CD4-positive, CD25-positive, alpha-beta regulatory T cell (primary cell): ENCODE measurements at regions not wholly inside any gene's neighbourhood (a gene's known extent, or its start where the extent isn't known, plus 50 kb on each side); places are given as distances from the start of the nearest gene placed in this dataset.

Source experiments
- ATAC-seq, 2 donors: fragments of 150-1000 bp; cut with Tn5 transposase; one replicate each; pipeline ENCODE4 v1.10.0; 2021; ENCODE audit warnings: low read depth in 2 of 2, moderate number of reproducible peaks in 2 of 2, moderate library complexity in 1 of 2
- DNase-seq, 3 donors: peaks; one replicate each; pipeline versions ENCODE4 v3.0.0 to v3.0.0-alpha.2; 2012 to 2022; ENCODE audit warnings: mixed read lengths in 1 of 3
- H3K27ac ChIP-seq: one replicate; pipeline ENCODE4 v1.7.0; 2013; ENCODE audit warnings: mild to moderate bottlenecking, low read length; ENCODE audit not compliant: insufficient read depth, poor library complexity, severe bottlenecking
- H3K27me3 ChIP-seq: one replicate; pipeline ENCODE4 v1.7.0; 2013; ENCODE audit warnings: low read length; ENCODE audit not compliant: control insufficient read depth, insufficient read depth
- H3K36me3 ChIP-seq: one replicate; pipeline ENCODE4 v1.7.0; 2013; ENCODE audit warnings: mild to moderate bottlenecking, low read length, moderate library complexity; ENCODE audit not compliant: control insufficient read depth, insufficient read depth
- H3K4me1 ChIP-seq: 2 replicates; pipeline ENCODE4 v1.7.0; 2013; ENCODE audit warnings: mild to moderate bottlenecking, low read length; ENCODE audit not compliant: insufficient read depth, control insufficient read depth, poor library complexity, severe bottlenecking
- H3K4me3 ChIP-seq: one replicate; pipeline ENCODE4 v1.7.0; 2013; ENCODE audit warnings: low read depth, mild to moderate bottlenecking, low read length, moderate library complexity
- H3K9me3 ChIP-seq, 2 experiments: 1 replicate in 1 of 2; 2 replicates in 1 of 2; pipeline ENCODE4 v1.7.0; 2013; ENCODE audit warnings: low read length in 2 of 2, mild to moderate bottlenecking in 1 of 2, moderate library complexity in 1 of 2; ENCODE audit not compliant: control insufficient read depth in 2 of 2
- H3K27ac Mint-ChIP-seq, 3 donors: one replicate each; pipeline ENCODE4 v1.8.0; 2020 to 2022; ENCODE audit warnings: mild to moderate bottlenecking in 3 of 3, mixed read lengths in 3 of 3, moderate library complexity in 2 of 3
- H3K27me3 Mint-ChIP-seq: one replicate; pipeline ENCODE4 v1.8.0; 2022; ENCODE audit warnings: mild to moderate bottlenecking, mixed read lengths
- H3K36me3 Mint-ChIP-seq: one replicate; pipeline ENCODE4 v1.8.0; 2020; ENCODE audit warnings: mixed read lengths
- H3K4me1 Mint-ChIP-seq, 4 donors: one replicate each; pipeline ENCODE4 v1.8.0; 2020 to 2022; ENCODE audit warnings: mixed read lengths in 4 of 4, mild to moderate bottlenecking in 1 of 4
- H3K4me3 Mint-ChIP-seq, 4 donors: one replicate each; pipeline ENCODE4 v1.8.0; 2020 to 2022; ENCODE audit warnings: mild to moderate bottlenecking in 4 of 4, mixed read lengths in 4 of 4, moderate library complexity in 3 of 4
- H3K9me3 Mint-ChIP-seq, 7 donors: one replicate each; pipeline ENCODE4 v1.8.0; 2020 to 2022; ENCODE audit warnings: mixed read lengths in 7 of 7, mild to moderate bottlenecking in 3 of 7, moderate library complexity in 2 of 7

- Mint-ChIP-seq H3K27me3 (no peaks in the 10 kb centered on the region), H3K27ac (no peak overlapping the region), H3K9me3 (no peaks in the 10 kb centered on the region), H3K4me3 (no peak overlapping the region), H3K4me1 (no peaks in the 10 kb centered on the region), H3K36me3 (no peaks in the 10 kb centered on the region)
- DNase-seq (no peak), ATAC-seq (no peak)
- Histone ChIP-seq H3K4me3 (no peak overlapping the region), H3K27ac (no peak overlapping the region), H3K36me3 (no peaks in the 10 kb centered on the region), H3K27me3 (no peaks in the 10 kb centered on the region), H3K9me3 (no peaks in the 10 kb centered on the region), H3K4me1 (no peaks in the 10 kb centered on the region)
Measured at GRCh38 chr6:167649476-167649875, 177.2 kb upstream of the AFDN start.

DNA sequence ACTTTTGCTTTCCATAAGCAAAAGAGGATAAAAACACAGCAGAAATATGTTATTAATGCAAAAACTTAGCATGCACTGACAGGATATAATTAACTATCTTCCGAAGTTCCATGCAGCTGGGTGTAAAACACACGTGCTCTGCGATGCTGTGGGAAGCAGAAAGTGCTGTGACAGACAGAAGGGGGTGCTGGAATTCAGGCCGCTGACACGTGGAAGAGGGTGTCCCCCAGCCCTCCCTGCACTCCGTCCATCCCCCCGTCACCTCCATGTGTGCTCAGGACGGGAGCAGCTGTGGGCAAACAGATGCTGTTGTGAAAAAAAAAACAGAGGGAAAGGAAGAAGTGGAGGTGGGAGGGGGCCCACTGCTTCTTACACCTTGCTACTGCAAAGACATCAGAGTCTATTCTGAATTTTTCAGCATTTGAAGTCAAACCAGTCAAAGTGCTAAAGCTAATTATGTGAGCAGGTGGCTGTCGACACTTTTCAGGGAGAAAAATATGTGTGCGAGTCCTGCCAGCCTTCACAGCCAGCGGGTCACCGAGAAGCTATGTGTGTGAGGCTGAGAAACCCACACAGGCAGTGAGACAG lies 175.9 kb upstream of the AFDN start:
- Mint-ChIP-seq H3K9me3 (no peaks in the 10 kb centered on the region), H3K27ac (no peak overlapping the region), H3K36me3 (no peaks in the 10 kb centered on the region), H3K27me3 (no peaks in the 10 kb centered on the region), H3K4me3 (no peak overlapping the region), H3K4me1 (no peaks in the 10 kb centered on the region)
- Histone ChIP-seq H3K9me3 (no peaks in the 10 kb centered on the region), H3K27ac (no peak overlapping the region), H3K27me3 (no peaks in the 10 kb centered on the region), H3K36me3 (no peaks in the 10 kb centered on the region), H3K4me3 (no peak overlapping the region), H3K4me1 (no peaks in the 10 kb centered on the region)
- ATAC-seq (no peak), DNase-seq (no peak)

DNA sequence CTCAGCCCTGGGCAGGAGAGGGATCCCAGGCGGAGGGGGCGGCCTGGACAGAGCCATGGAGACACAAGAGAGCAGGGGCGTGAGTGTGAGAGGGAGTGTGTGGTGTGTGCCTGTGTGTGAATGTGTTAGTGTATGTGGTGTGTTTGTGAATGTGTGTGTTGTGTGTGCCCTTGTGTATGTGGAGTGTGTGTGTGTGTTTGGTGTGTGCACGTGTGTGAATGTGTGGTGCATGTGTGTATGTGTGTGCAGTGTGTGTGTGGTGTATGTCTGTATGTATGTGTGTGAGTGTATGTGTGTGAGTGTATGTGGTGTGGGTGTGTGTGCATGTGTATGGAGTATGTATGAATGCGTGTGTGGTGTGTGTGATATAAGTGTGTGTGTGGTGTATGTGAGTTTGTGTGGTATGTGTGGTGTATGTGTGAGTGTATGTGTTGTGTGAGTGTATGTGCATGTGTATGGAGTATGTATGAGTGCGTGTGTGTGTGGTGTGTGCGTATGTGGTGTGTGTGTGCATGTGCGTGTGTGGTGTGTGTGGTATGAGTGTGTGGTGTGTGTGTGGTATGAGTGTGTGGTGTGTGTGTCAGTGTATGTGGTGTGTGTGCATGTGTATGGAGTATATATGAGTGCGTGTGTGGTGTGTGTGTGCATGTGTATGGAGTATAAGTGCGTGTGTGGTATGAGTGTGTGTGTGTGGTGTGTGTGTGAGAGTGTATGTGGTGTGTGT lies 175.2 kb upstream of the AFDN start:
- H3K4me1 ChIP-seq = no peaks in the 10 kb centered on the region
- no peak overlapping the region for H3K4me3 Mint-ChIP-seq
- H3K27me3 Mint-ChIP-seq = no peaks in the 10 kb centered on the region

GRCh38 chr6:167652042-167652700 lies 174.5 kb upstream of the AFDN start:
- no peaks in the 10 kb centered on the region for H3K4me1 ChIP-seq
- Mint-ChIP-seq H3K9me3 (no peaks in the 10 kb centered on the region), H3K36me3 (no peaks in the 10 kb centered on the region), H3K4me1 (no peaks in the 10 kb centered on the region), H3K4me3 (no peak overlapping the region), H3K27ac (no peak overlapping the region), H3K27me3 (no peaks in the 10 kb centered on the region)
- no peaks in the 10 kb centered on the region for H3K36me3 ChIP-seq
- ATAC-seq (no peak), DNase-seq (no peak)
- no peaks in the 10 kb centered on the region for H3K27me3 ChIP-seq
- no peak overlapping the region for H3K4me3 ChIP-seq
- H3K27ac ChIP-seq = no peak overlapping the region
- no peaks in the 10 kb centered on the region for H3K9me3 ChIP-seq

More for the DNA sequence above, 175.2 kb upstream of the AFDN start:
- DNase-seq (no peak), ATAC-seq (no peak)
- Histone ChIP-seq H3K9me3 (no peaks in the 10 kb centered on the region), H3K36me3 (no peaks in the 10 kb centered on the region), H3K27me3 (no peaks in the 10 kb centered on the region), H3K27ac (no peak overlapping the region), H3K4me3 (no peak overlapping the region)
- H3K27ac Mint-ChIP-seq = no peak overlapping the region
- H3K36me3 Mint-ChIP-seq = no peaks in the 10 kb centered on the region
- no peaks in the 10 kb centered on the region for H3K9me3 Mint-ChIP-seq
- H3K4me1 Mint-ChIP-seq = no peaks in the 10 kb centered on the region

GRCh38 chr6:167652701-167653095 lies 174.0 kb upstream of the AFDN start:
- Histone ChIP-seq H3K4me3 (no peak overlapping the region), H3K4me1 (no peaks in the 10 kb centered on the region), H3K27ac (no peak overlapping the region), H3K27me3 (no peaks in the 10 kb centered on the region), H3K36me3 (no peaks in the 10 kb centered on the region), H3K9me3 (no peaks in the 10 kb centered on the region)
- H3K4me3 Mint-ChIP-seq = no peak overlapping the region
- ATAC-seq (no peak), DNase-seq (no peak)
- no peak overlapping the region for H3K27ac Mint-ChIP-seq
- H3K27me3 Mint-ChIP-seq = no peaks in the 10 kb centered on the region
- H3K36me3 Mint-ChIP-seq = no peaks in the 10 kb centered on the region
- H3K4me1 Mint-ChIP-seq = no peaks in the 10 kb centered on the region
- no peaks in the 10 kb centered on the region for H3K9me3 Mint-ChIP-seq

- Mint-ChIP-seq H3K9me3 (peaks cover 0 to 2% (median 0%) of the 10 kb centered on the region in 7 donors), H3K4me1 (no peaks in the 10 kb centered on the region), H3K4me3 (peak overlapping the region in 1 of 4 donors; percentile 33), H3K27ac (peak overlapping the region in 1 of 3 donors; percentile 74), H3K36me3 (no peaks in the 10 kb centered on the region), H3K27me3 (no peaks in the 10 kb centered on the region)
- Histone ChIP-seq H3K27me3 (no peaks in the 10 kb centered on the region), H3K4me3 (no peak overlapping the region), H3K36me3 (no peaks in the 10 kb centered on the region), H3K9me3 (no peaks in the 10 kb centered on the region), H3K4me1 (no peaks in the 10 kb centered on the region), H3K27ac (no peak overlapping the region)
- no peak for ATAC-seq
- DNase-seq = no peak
Measured at GRCh38 chr6:167653561-167653960, 173.2 kb upstream of the AFDN start.

DNA sequence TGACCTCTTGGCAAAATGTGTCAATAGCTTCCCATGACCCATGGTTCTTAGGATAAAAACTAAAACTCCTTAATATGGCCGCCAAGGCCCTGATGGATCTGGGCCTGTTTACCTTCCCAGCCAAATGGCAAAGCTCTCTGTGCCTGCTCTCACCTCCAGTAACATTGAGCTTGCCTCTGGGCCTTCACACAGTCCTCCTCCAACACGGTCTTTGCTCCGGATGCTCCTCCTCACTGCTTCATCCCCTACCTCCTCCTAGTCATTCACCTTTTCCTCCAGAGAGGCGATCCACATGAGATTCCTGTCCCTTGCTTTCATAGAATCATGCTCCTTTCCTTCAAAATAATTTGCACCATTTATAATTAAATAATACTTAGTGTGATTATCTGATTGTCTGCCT lies 172.3 kb upstream of the AFDN start:
- Histone ChIP-seq H3K27ac (no peak overlapping the region), H3K9me3 (no peaks in the 10 kb centered on the region), H3K4me3 (no peak overlapping the region), H3K4me1 (no peaks in the 10 kb centered on the region), H3K27me3 (no peaks in the 10 kb centered on the region), H3K36me3 (no peaks in the 10 kb centered on the region)
- Mint-ChIP-seq H3K27ac (no peak overlapping the region), H3K36me3 (no peaks in the 10 kb centered on the region), H3K27me3 (no peaks in the 10 kb centered on the region), H3K9me3 (peaks cover 0 to 2% (median 0%) of the 10 kb centered on the region in 7 donors), H3K4me1 (no peaks in the 10 kb centered on the region), H3K4me3 (no peak overlapping the region)
- no peak for DNase-seq
- ATAC-seq = no peak
